Endothelial cell of umbilical vein (primary cell): ENCODE measurements at regions not wholly inside any gene's neighbourhood (a gene's known extent, or its start where the extent isn't known, plus 50 kb on each side); places are given as distances from the start of the nearest gene placed in this dataset.

Experiments
- BruUV-seq: library from RNA; stranded (reverse); fragments of 400-500 nt; replicated peaks from 2 replicates; lab custom pipeline; 2021; lab: Mats Ljungman, UMichigan
- CTCF ChIA-PET: fragments of 300-600, 350-600 bp; sonication (Branson Sonifier 250); formaldehyde crosslinking; loops from one replicate; lab custom pipeline; 2021; ENCODE audit warnings: antibody characterized with exemption, inconsistent platforms; lab: Charles Lee
- POLR2A ChIA-PET: fragments of 300-600, 350-600 bp; sonication (Branson Sonifier 250); formaldehyde crosslinking; loops from one replicate; lab custom pipeline; 2021; ENCODE audit warnings: antibody characterized with exemption, inconsistent platforms; lab: Charles Lee
- DNase-seq: peaks from one replicate; pipeline ENCODE4 v3.0.0-alpha.2; 2011; ENCODE audit warnings: low read depth, low spot score
- FAIRE-seq: peaks from 2 replicates; lab custom pipeline; 2011; peaks lifted over from hg19 to GRCh38; lab: Jason Lieb, UNC
- H2AFZ ChIP-seq: 2 replicates; pipeline ENCODE4 v1.6.0; 2012; ENCODE audit warnings: low read depth, low read length, control low read depth, inconsistent platforms
- H3K27ac ChIP-seq: 2 replicates; pipeline ENCODE4 v1.5.1; 2011; ENCODE audit warnings: low read depth, mild to moderate bottlenecking, control low read depth, low read length, moderate library complexity; ENCODE audit not compliant: insufficient read depth
- H3K27me3 ChIP-seq, 2 experiments: 2 replicates each; pipeline versions ENCODE4 v1.6.0 to v1.6.1; 2011; ENCODE audit warnings: low read length in 2 of 2, mixed read lengths in 1 of 2; ENCODE audit not compliant: control insufficient read depth in 2 of 2, insufficient read depth in 2 of 2
- H3K36me3 ChIP-seq, 2 experiments: 2 replicates in 1 of 2; 3 replicates in 1 of 2; pipeline ENCODE4 v1.5.1; 2011; ENCODE audit warnings: low read length in 2 of 2, mild to moderate bottlenecking in 1 of 2, moderate library complexity in 1 of 2; ENCODE audit not compliant: control insufficient read depth in 2 of 2, insufficient read depth in 2 of 2; ENCODE audit errors: extremely low read depth in 1 of 2
- H3K4me1 ChIP-seq: 3 replicates; pipeline ENCODE4 v1.5.1; 2011; ENCODE audit warnings: mild to moderate bottlenecking, low read length; ENCODE audit not compliant: control insufficient read depth, insufficient read depth; ENCODE audit errors: extremely low read depth
- H3K4me2 ChIP-seq: 2 replicates; pipeline ENCODE4 v1.6.1; 2011; ENCODE audit warnings: low read length, control low read depth, mixed read lengths; ENCODE audit not compliant: insufficient read depth
- H3K4me3 ChIP-seq, 3 experiments: fragments of 200-600 bp in 1 of 3; sonication (generic), shearing (Covaris generic) in 1 of 3; replicated peaks in 1 of 3; 2 replicates each; pipeline ENCODE4 v1.5.1; 2011 to 2016; ENCODE audit warnings: control low read depth in 3 of 3, low read length in 3 of 3, mild to moderate bottlenecking in 2 of 3, inconsistent platforms in 1 of 3, low read depth in 1 of 3, moderate library complexity in 1 of 3; ENCODE audit not compliant: insufficient read depth in 1 of 3
- H3K79me2 ChIP-seq: 2 replicates; pipeline ENCODE4 v1.6.0; 2012; ENCODE audit warnings: low read length, inconsistent platforms; ENCODE audit not compliant: control insufficient read depth, insufficient read depth
- H3K9ac ChIP-seq: replicated peaks from 2 replicates; pipeline ENCODE3; 2011; ENCODE audit warnings: low read length, control low read depth; ENCODE audit not compliant: insufficient read depth; ENCODE audit errors: extremely low read depth
- H3K9me1 ChIP-seq: replicated peaks from 3 replicates; pipeline ENCODE4 v1.6.0; 2011; ENCODE audit warnings: mild to moderate bottlenecking, low read length; ENCODE audit not compliant: control insufficient read depth, insufficient read depth; ENCODE audit errors: extremely low read depth
- H3K9me3 ChIP-seq: replicated peaks from 2 replicates; pipeline ENCODE4 v1.5.1; 2012; ENCODE audit warnings: low read length, inconsistent platforms; ENCODE audit not compliant: control insufficient read depth, insufficient read depth
- H4K20me1 ChIP-seq: replicated peaks from 2 replicates; pipeline ENCODE3; 2011; ENCODE audit warnings: mild to moderate bottlenecking, low read length; ENCODE audit not compliant: control insufficient read depth, insufficient read depth; ENCODE audit errors: extremely low read depth
- EZH2 ChIP-seq: IDR thresholded peaks from 2 replicates; pipeline ENCODE4 v1.6.1; 2012; ENCODE audit warnings: borderline replicate concordance, low read depth, mild to moderate bottlenecking, moderate library complexity, low read length, inconsistent platforms; ENCODE audit not compliant: severe bottlenecking
- FOS ChIP-seq: IDR thresholded peaks from 2 replicates; pipeline ENCODE4 v1.6.1; 2011; ENCODE audit warnings: mild to moderate bottlenecking, low read length, moderate library complexity, borderline replicate concordance; ENCODE audit not compliant: insufficient read depth
- GATA2 ChIP-seq: IDR thresholded peaks from 2 replicates; pipeline ENCODE4 v1.7.0; 2011; ENCODE audit warnings: low read depth, mild to moderate bottlenecking, moderate library complexity, mixed read lengths, low read length; ENCODE audit not compliant: insufficient read length, insufficient read depth
- JUN ChIP-seq: IDR thresholded peaks from 2 replicates; pipeline ENCODE4 v1.6.1; 2011; ENCODE audit warnings: borderline replicate concordance, low read depth; ENCODE audit not compliant: insufficient read length, insufficient read depth
- MAX ChIP-seq: IDR thresholded peaks from 2 replicates; pipeline ENCODE4 v1.6.1; 2011; ENCODE audit not compliant: insufficient read depth, insufficient read length
- MYC ChIP-seq: IDR thresholded peaks from one replicate; pipeline ENCODE4 v1.6.1; 2011; ENCODE audit warnings: mild to moderate bottlenecking, low read depth, low read length
- POLR2A ChIP-seq: IDR thresholded peaks from 2 replicates; pipeline ENCODE4 v1.6.1; 2012; ENCODE audit warnings: low read depth, mild to moderate bottlenecking, control low read depth, low read length
- POLR2AphosphoS5 ChIP-seq: IDR thresholded peaks from 2 replicates; pipeline ENCODE4 v1.6.1; 2012; ENCODE audit warnings: low read depth, mild to moderate bottlenecking, control low read depth, low read length, moderate library complexity; ENCODE audit not compliant: insufficient read depth
- dilution Hi-C: fragments of 300-500 bp; cut with MboI; formaldehyde crosslinking; loops from one replicate; pipeline ENCODE4 v1.15.0; 2019; ENCODE audit warnings: low sequenced_read_pairs; ENCODE audit not compliant: extremely low pct_ligation_motif_present
- intact Hi-C: fragments of 100-400 bp; cut with micrococcal nuclease; formaldehyde crosslinking; loops from one replicate; pipeline ENCODE4 v1.10.0; 2022
- TF ChIP-seq, protein P1 (sequence below), 2 donors: IDR thresholded peaks; 1 replicate in 1 of 2; 2 replicates in 1 of 2; pipeline ENCODE4 v1.5.1; 2011; ENCODE audit warnings: low read length in 2 of 2, mild to moderate bottlenecking in 2 of 2, moderate library complexity in 2 of 2, control low read depth in 1 of 2, inconsistent platforms in 1 of 2, low read depth in 1 of 2; ENCODE audit not compliant: insufficient read depth in 1 of 2; ENCODE audit errors: extremely low read depth in 1 of 2

- dilution Hi-C loops (no loop called here), intact Hi-C loops (no loop called here)
- no peak for FAIRE-seq
- Histone ChIP-seq H3K27ac (no peak overlapping the region), H3K79me2 (no peaks in the 10 kb centered on the region), H3K27me3 (no peaks in the 10 kb centered on the region), H3K4me1 (peaks cover 4% of the 10 kb centered on the region), H3K4me2 (no peak overlapping the region), H4K20me1 (no peaks in the 10 kb centered on the region), H3K9me3 (no peaks in the 10 kb centered on the region), H3K36me3 (no peaks in the 10 kb centered on the region), H3K9me1 (no peaks in the 10 kb centered on the region), H3K9ac (no peak overlapping the region), H3K4me3 (no peak overlapping the region), H2AFZ (no peak overlapping the region)
- no peak for TF ChIP-seq JUN
- no peak for TF ChIP-seq POLR2AphosphoS5
- no peak for DNase-seq
- no TSS peak for BruUV-seq
- ChIA-PET POLR2A (no interaction called here), CTCF (interaction anchor here (0.8 to 1.3 kb wide), 5 partner anchors 11 to 259 kb away, joined by 3 to 4 read pairs (median 3); no protein-coding TSS in a partner anchor)
These were observed 103.6 kb upstream of the SHB start for GRCh38 chr9:38172586-38172985.

- dilution Hi-C loops, result no loop called here
These were observed 102.9 kb upstream of the SHB start for GRCh38 chr9:38171926-38172325.

More at GRCh38 chr9:38171926-38172325, 102.9 kb upstream of the SHB start:
- Histone ChIP-seq H3K4me1 (peaks cover 4% of the 10 kb centered on the region), H4K20me1 (no peaks in the 10 kb centered on the region), H3K9ac (no peak overlapping the region), H3K4me3 (no peak overlapping the region), H3K4me2 (no peak overlapping the region), H3K9me3 (no peaks in the 10 kb centered on the region), H3K27me3 (peaks cover 0 to 3% of the 10 kb centered on the region in 2 experiments), H3K79me2 (no peaks in the 10 kb centered on the region), H2AFZ (no peak overlapping the region), H3K36me3 (no peaks in the 10 kb centered on the region), H3K9me1 (no peaks in the 10 kb centered on the region), H3K27ac (no peak overlapping the region)
- CTCF ChIA-PET, result interaction anchor here (1.0 to 1.3 kb wide), 4 partner anchors 11 to 258 kb away, joined by 3 to 4 read pairs (median 4); no protein-coding TSS in a partner anchor
- FAIRE-seq (no peak), DNase-seq (no peak)
- POLR2A ChIA-PET, result no interaction called here
- intact Hi-C loops, result no loop called here
- no TSS peak for BruUV-seq
- TF ChIP-seq, protein P1, sequence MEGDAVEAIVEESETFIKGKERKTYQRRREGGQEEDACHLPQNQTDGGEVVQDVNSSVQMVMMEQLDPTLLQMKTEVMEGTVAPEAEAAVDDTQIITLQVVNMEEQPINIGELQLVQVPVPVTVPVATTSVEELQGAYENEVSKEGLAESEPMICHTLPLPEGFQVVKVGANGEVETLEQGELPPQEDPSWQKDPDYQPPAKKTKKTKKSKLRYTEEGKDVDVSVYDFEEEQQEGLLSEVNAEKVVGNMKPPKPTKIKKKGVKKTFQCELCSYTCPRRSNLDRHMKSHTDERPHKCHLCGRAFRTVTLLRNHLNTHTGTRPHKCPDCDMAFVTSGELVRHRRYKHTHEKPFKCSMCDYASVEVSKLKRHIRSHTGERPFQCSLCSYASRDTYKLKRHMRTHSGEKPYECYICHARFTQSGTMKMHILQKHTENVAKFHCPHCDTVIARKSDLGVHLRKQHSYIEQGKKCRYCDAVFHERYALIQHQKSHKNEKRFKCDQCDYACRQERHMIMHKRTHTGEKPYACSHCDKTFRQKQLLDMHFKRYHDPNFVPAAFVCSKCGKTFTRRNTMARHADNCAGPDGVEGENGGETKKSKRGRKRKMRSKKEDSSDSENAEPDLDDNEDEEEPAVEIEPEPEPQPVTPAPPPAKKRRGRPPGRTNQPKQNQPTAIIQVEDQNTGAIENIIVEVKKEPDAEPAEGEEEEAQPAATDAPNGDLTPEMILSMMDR (IDR thresholded peaks at IDR 0.05; ENCODE audit: extremely low read depth in 1 of 2, insufficient read depth in 1 of 2, low read depth in 1 of 2, low read length in 2 of 2), result no peak
- TF ChIP-seq POLR2A, result no peak
- no peak for TF ChIP-seq GATA2
- no peak for TF ChIP-seq POLR2AphosphoS5
- no peak for TF ChIP-seq FOS
- TF ChIP-seq MYC, result no peak
- no peak for TF ChIP-seq MAX
- TF ChIP-seq JUN, result no peak
- no peak for TF ChIP-seq EZH2
